ENCODE measurements at regions not wholly inside any gene's neighbourhood (a gene's known extent, or its start where the extent isn't known, plus 50 kb on each side); places are given as distances from the start of the nearest gene placed in this dataset.

- Mint-ChIP-seq H3K36me3 (ENCODE audit: low read depth) (no peaks in the 10 kb centered on the region), H3K9me3 (peaks cover 69% of the 10 kb centered on the region), H3K27me3 (no peaks in the 10 kb centered on the region), H3K4me1 (ENCODE audit: low read depth) (no peaks in the 10 kb centered on the region), H3K4me3 (no peak overlapping the region), H3K27ac (no peak overlapping the region)
- intact Hi-C loops (cut with micrococcal nuclease): no loop called here
These were observed 82.6 kb downstream of the ZNF723 start for GRCh38 chr19:22914646-22915045.

DNA sequence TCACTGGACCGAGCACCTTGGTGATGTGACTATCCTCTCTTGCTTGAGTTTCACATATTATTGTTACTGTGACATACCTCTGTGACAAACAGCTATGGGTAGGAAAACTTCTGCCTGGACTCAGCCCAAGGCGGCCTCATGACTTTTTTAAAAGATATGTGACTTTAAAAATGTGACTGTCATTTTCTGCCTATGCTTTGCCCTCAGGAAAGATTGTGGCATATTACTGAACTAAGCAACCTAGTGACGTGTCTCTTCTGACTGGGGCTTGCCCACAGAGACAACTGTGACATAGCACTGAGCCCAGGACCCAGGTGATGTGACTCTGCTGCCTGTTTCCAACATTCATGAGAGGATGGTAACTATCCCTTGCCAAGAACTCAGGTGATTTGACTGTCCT is 84.8 kb downstream of the ZNF728 start:
- H3K36me3 Mint-ChIP-seq (ENCODE audit: low read depth): no peaks in the 10 kb centered on the region
- H3K9me3 Mint-ChIP-seq: peaks cover 76% of the 10 kb centered on the region
- intact Hi-C loops (cut with micrococcal nuclease): no loop called here
- no peak overlapping the region for H3K4me3 Mint-ChIP-seq
- no peaks in the 10 kb centered on the region for H3K27me3 Mint-ChIP-seq
- H3K4me1 Mint-ChIP-seq (ENCODE audit: low read depth): no peaks in the 10 kb centered on the region
- no peak overlapping the region for H3K27ac Mint-ChIP-seq

GRCh38 chr19:22919946-22920345 is 83.0 kb downstream of the ZNF728 start:
- Mint-ChIP-seq H3K4me1 (ENCODE audit: low read depth) (no peaks in the 10 kb centered on the region), H3K27ac (no peak overlapping the region), H3K27me3 (no peaks in the 10 kb centered on the region), H3K36me3 (ENCODE audit: low read depth) (no peaks in the 10 kb centered on the region), H3K4me3 (no peak overlapping the region), H3K9me3 (peaks cover 83% of the 10 kb centered on the region)
- intact Hi-C loops (cut with micrococcal nuclease): no loop called here
